Medulla oblongata (tissue), 1 donor: ENCODE measurements at regions not wholly inside any gene's neighbourhood (a gene's known extent, or its start where the extent isn't known, plus 50 kb on each side); places are given as distances from the start of the nearest gene placed in this dataset.

Experiments used
- DNase-seq: peaks from one replicate; pipeline ENCODE4 v3.0.0-alpha.2; 2015; ENCODE audit errors: extremely low spot score

GRCh38 chr14:41404126-41404525, 202.6 kb upstream of the LRFN5 start:
- DNase-seq, result no peak

- no peak for DNase-seq
Observed at GRCh38 chr14:41403360-41403759, 203.3 kb upstream of the LRFN5 start.

GRCh38 chr14:41397926-41398325, 208.8 kb upstream of the LRFN5 start:
- DNase-seq, result peak; percentile 11

- no peak for DNase-seq
Observed at GRCh38 chr14:41393512-41393911, 213.2 kb upstream of the LRFN5 start.

- DNase-seq, result no peak
Observed at GRCh38 chr14:41392226-41392625, 214.4 kb upstream of the LRFN5 start.

- no peak for DNase-seq
Observed at GRCh38 chr14:41389355-41389754, 217.3 kb upstream of the LRFN5 start.

GRCh38 chr14:41385797-41386196, 220.9 kb upstream of the LRFN5 start:
- no peak for DNase-seq

- DNase-seq, result no peak
Observed at GRCh38 chr14:41380017-41380416, 226.7 kb upstream of the LRFN5 start.

- no peak for DNase-seq
Observed at GRCh38 chr14:41378526-41378925, 228.2 kb upstream of the LRFN5 start.

- DNase-seq, result no peak
Observed at GRCh38 chr14:41377932-41378331, 228.7 kb upstream of the LRFN5 start.

GRCh38 chr14:41374092-41374491, 232.6 kb upstream of the LRFN5 start:
- no peak for DNase-seq

GRCh38 chr14:41362139-41362538, 244.5 kb upstream of the LRFN5 start:
- DNase-seq, result no peak

GRCh38 chr14:41360126-41360525, 246.6 kb upstream of the LRFN5 start:
- no peak for DNase-seq

- DNase-seq, result no peak
Observed at GRCh38 chr14:41355866-41356265, 250.8 kb upstream of the LRFN5 start.

GRCh38 chr14:41350476-41350875, 256.2 kb upstream of the LRFN5 start:
- no peak for DNase-seq

GRCh38 chr14:41349289-41349910, 257.3 kb upstream of the LRFN5 start:
- no peak for DNase-seq

GRCh38 chr14:41343857-41344256, 262.8 kb upstream of the LRFN5 start:
- DNase-seq, result no peak

GRCh38 chr14:41313196-41313595, 293.5 kb upstream of the LRFN5 start:
- no peak for DNase-seq

GRCh38 chr14:41303506-41303905, 303.2 kb upstream of the LRFN5 start:
- DNase-seq, result no peak

- DNase-seq, result no peak
Observed at GRCh38 chr14:41302776-41303175, 303.9 kb upstream of the LRFN5 start.

GRCh38 chr14:41299924-41300323, 306.8 kb upstream of the LRFN5 start:
- no peak for DNase-seq

- DNase-seq, result no peak
Observed at GRCh38 chr14:41298328-41298690, 308.4 kb upstream of the LRFN5 start.

GRCh38 chr14:41297576-41298327, 308.9 kb upstream of the LRFN5 start:
- no peak for DNase-seq

- DNase-seq, result no peak
Observed at GRCh38 chr14:41295734-41296133, 310.9 kb upstream of the LRFN5 start.
